ENCODE measurements at regions not wholly inside any gene's neighbourhood (a gene's known extent, or its start where the extent isn't known, plus 50 kb on each side); places are given as distances from the start of the nearest gene placed in this dataset.

DNA sequence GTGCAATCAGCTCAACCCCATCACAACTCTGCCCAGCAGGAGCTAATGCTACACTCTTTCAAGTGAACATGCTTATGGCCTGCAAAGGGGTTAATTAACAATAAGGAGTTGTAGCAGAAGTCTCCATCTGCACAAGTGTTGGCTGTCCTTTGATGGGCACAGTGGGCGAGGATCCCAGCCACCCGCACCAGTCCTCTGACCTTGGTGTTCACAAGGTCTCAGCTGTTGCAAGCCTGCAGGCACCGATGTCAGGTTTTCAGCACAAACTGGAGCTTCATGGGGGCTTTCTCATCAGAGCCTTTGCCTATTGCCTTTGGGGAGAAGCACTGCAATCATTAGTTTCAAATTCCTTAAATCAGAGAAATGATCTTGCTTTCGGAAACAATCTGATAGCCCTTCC, 60.9 kb upstream of the TMEM178A start:
- TF ChIP-seq, protein P1, sequence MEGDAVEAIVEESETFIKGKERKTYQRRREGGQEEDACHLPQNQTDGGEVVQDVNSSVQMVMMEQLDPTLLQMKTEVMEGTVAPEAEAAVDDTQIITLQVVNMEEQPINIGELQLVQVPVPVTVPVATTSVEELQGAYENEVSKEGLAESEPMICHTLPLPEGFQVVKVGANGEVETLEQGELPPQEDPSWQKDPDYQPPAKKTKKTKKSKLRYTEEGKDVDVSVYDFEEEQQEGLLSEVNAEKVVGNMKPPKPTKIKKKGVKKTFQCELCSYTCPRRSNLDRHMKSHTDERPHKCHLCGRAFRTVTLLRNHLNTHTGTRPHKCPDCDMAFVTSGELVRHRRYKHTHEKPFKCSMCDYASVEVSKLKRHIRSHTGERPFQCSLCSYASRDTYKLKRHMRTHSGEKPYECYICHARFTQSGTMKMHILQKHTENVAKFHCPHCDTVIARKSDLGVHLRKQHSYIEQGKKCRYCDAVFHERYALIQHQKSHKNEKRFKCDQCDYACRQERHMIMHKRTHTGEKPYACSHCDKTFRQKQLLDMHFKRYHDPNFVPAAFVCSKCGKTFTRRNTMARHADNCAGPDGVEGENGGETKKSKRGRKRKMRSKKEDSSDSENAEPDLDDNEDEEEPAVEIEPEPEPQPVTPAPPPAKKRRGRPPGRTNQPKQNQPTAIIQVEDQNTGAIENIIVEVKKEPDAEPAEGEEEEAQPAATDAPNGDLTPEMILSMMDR (IDR thresholded peaks at IDR 0.05): no peak
- TF ChIP-seq POLR2AphosphoS5 (IDR thresholded peaks at IDR 0.05; ENCODE audit: low read depth, low read length): no peak

Measured in Panc1 (cell line).